GM21515 (cell line): ENCODE measurements at regions not wholly inside any gene's neighbourhood (a gene's known extent, or its start where the extent isn't known, plus 50 kb on each side); places are given as distances from the start of the nearest gene placed in this dataset.
"Not testable (repeated sequence)": the region's sequence is repeated elsewhere in the genome, so short reads cannot be mapped to it uniquely, and the experiment has no call there.

Source experiments
- ATAC-seq: cut with Tn5 transposase; IDR thresholded peaks from one replicate; pipeline ENCODE4 v1.9.1; 2021; ENCODE audit not compliant: unreplicated experiment

- not testable (repeated sequence) for ATAC-seq
Measured at GRCh38 chr2:37757456-37757855, 86.0 kb upstream of the CDC42EP3 start.

- ATAC-seq, result not testable (repeated sequence)
Measured at GRCh38 chr2:37758141-37758601, 86.7 kb upstream of the CDC42EP3 start.

GRCh38 chr2:37759989-37760388 is 88.5 kb upstream of the CDC42EP3 start:
- not testable (repeated sequence) for ATAC-seq

GRCh38 chr2:37760471-37760870 is 89.0 kb upstream of the CDC42EP3 start:
- no peak for ATAC-seq

GRCh38 chr2:37762281-37762680 is 90.8 kb upstream of the CDC42EP3 start:
- ATAC-seq, result not testable (repeated sequence)

- no peak for ATAC-seq
Measured at GRCh38 chr2:37764739-37765138, 93.3 kb upstream of the CDC42EP3 start.

GRCh38 chr2:37766106-37766505 is 94.7 kb upstream of the CDC42EP3 start:
- ATAC-seq, result no peak

- no peak for ATAC-seq
Measured at GRCh38 chr2:37767046-37767445, 95.6 kb upstream of the CDC42EP3 start.

GRCh38 chr2:37767959-37768925 is 96.8 kb upstream of the CDC42EP3 start:
- no peak for ATAC-seq

- no peak for ATAC-seq
Measured at GRCh38 chr2:37769551-37769950, 98.1 kb upstream of the CDC42EP3 start.

GRCh38 chr2:37770797-37771196 is 99.4 kb upstream of the CDC42EP3 start:
- ATAC-seq, result no peak

GRCh38 chr2:37771600-37772088 is 100.2 kb upstream of the CDC42EP3 start:
- no peak for ATAC-seq

GRCh38 chr2:37773371-37774130 is 102.1 kb upstream of the CDC42EP3 start:
- ATAC-seq, result no peak

- not testable (repeated sequence) for ATAC-seq
Measured at GRCh38 chr2:37774171-37774944, 102.9 kb upstream of the CDC42EP3 start.

GRCh38 chr2:37774976-37775907 is 103.8 kb upstream of the CDC42EP3 start:
- no peak for ATAC-seq

- no peak for ATAC-seq
Measured at GRCh38 chr2:37775908-37776250, 104.4 kb upstream of the CDC42EP3 start.

GRCh38 chr2:37776487-37776886 is 105.0 kb upstream of the CDC42EP3 start:
- ATAC-seq, result no peak

- no peak for ATAC-seq
Measured at GRCh38 chr2:37779139-37779538, 107.7 kb upstream of the CDC42EP3 start.

GRCh38 chr2:37779611-37780386 is 108.4 kb upstream of the CDC42EP3 start:
- no peak for ATAC-seq
